Keratinocyte (primary cell): ENCODE measurements at regions not wholly inside any gene's neighbourhood (a gene's known extent, or its start where the extent isn't known, plus 50 kb on each side); places are given as distances from the start of the nearest gene placed in this dataset.

Experiments used
- DNase-seq: peaks from one replicate; pipeline ENCODE4 v3.0.0-alpha.2; 2011; ENCODE audit warnings: low read depth, missing footprints, low spot score
- FAIRE-seq: peaks from 2 replicates; lab custom pipeline; 2011; peaks lifted over from hg19 to GRCh38; lab: Jason Lieb, UNC
- H2AFZ ChIP-seq: 2 replicates; pipeline ENCODE4 v1.6.0; 2012; ENCODE audit warnings: low read length, control low read depth, inconsistent platforms; ENCODE audit not compliant: control insufficient read depth
- H3K27ac ChIP-seq: 2 replicates; pipeline ENCODE4 v1.5.1; 2011; ENCODE audit warnings: low read length; ENCODE audit not compliant: control insufficient read depth, insufficient read depth
- H3K27me3 ChIP-seq: 3 replicates; pipeline ENCODE4 v1.6.0; 2011; ENCODE audit warnings: low read length; ENCODE audit not compliant: control insufficient read depth, insufficient read depth; ENCODE audit errors: extremely low read depth
- H3K36me3 ChIP-seq, 2 experiments: 2 replicates in 1 of 2; 3 replicates in 1 of 2; pipeline ENCODE4 v1.5.1; 2011; ENCODE audit warnings: low read length in 2 of 2, mild to moderate bottlenecking in 1 of 2; ENCODE audit not compliant: control insufficient read depth in 2 of 2, insufficient read depth in 2 of 2; ENCODE audit errors: extremely low read depth in 1 of 2
- H3K4me1 ChIP-seq: 3 replicates; pipeline ENCODE4 v1.5.1; 2011; ENCODE audit warnings: low read length; ENCODE audit not compliant: control insufficient read depth, insufficient read depth; ENCODE audit errors: extremely low read depth
- H3K4me2 ChIP-seq: 3 replicates; pipeline ENCODE4 v1.6.0; 2011; ENCODE audit warnings: low read depth, low read length; ENCODE audit not compliant: control insufficient read depth, insufficient read depth; ENCODE audit errors: extremely low read depth
- H3K4me3 ChIP-seq, 3 experiments: fragments of 200-600 bp in 1 of 3; sonication (generic) in 1 of 3; 2 replicates in 2 of 3; 3 replicates in 1 of 3; pipeline ENCODE4 v1.5.1; 2011 to 2016; ENCODE audit warnings: low read length in 3 of 3, mild to moderate bottlenecking in 3 of 3, control low read depth in 2 of 3, inconsistent platforms in 1 of 3, low read depth in 1 of 3, mixed read lengths in 1 of 3, mixed run types in 1 of 3, moderate library complexity in 1 of 3; ENCODE audit not compliant: control insufficient read depth in 2 of 3, insufficient read depth in 2 of 3; ENCODE audit errors: extremely low read depth in 1 of 3
- H3K79me2 ChIP-seq: 2 replicates; pipeline ENCODE4 v1.6.0; 2012; ENCODE audit warnings: low read length; ENCODE audit not compliant: control insufficient read depth, insufficient read depth
- H3K9ac ChIP-seq: 3 replicates; pipeline ENCODE4 v1.6.0; 2011; ENCODE audit warnings: low read length; ENCODE audit not compliant: control insufficient read depth, insufficient read depth; ENCODE audit errors: extremely low read depth
- H3K9me1 ChIP-seq: 3 replicates; pipeline ENCODE4 v1.6.0; 2011; ENCODE audit warnings: low read length; ENCODE audit not compliant: control insufficient read depth, insufficient read depth; ENCODE audit errors: extremely low read depth
- H3K9me3 ChIP-seq: 2 replicates; pipeline ENCODE4 v1.5.1; 2012; ENCODE audit warnings: low read depth, low read length; ENCODE audit not compliant: control insufficient read depth
- H4K20me1 ChIP-seq: 3 replicates; pipeline ENCODE4 v1.6.0; 2011; ENCODE audit warnings: low read length; ENCODE audit not compliant: control insufficient read depth, insufficient read depth; ENCODE audit errors: extremely low read depth
- CTCF ChIP-seq, 3 experiments: IDR thresholded peaks in 1 of 3; conservative IDR thresholded peaks in 1 of 3; optimal IDR thresholded peaks in 1 of 3; 2 replicates in 2 of 3; 3 replicates in 1 of 3; pipeline versions ENCODE3 to v1.5.1; 2011; ENCODE audit warnings: low read length in 3 of 3, mild to moderate bottlenecking in 3 of 3, moderate library complexity in 2 of 3, control low read depth in 1 of 3, inconsistent platforms in 1 of 3; ENCODE audit not compliant: insufficient read depth in 2 of 3; ENCODE audit errors: extremely low read depth in 1 of 3
- EZH2 ChIP-seq: IDR thresholded peaks from one replicate; pipeline ENCODE4 v1.6.1; 2012; ENCODE audit warnings: inconsistent platforms, mild to moderate bottlenecking, low read length, moderate library complexity
- dilution Hi-C: fragments of 300-500 bp; cut with MboI; formaldehyde crosslinking; loops from one replicate; pipeline ENCODE4 v1.7.0; 2020; ENCODE audit warnings: low sequenced_read_pairs; ENCODE audit not compliant: extremely low pct_ligation_motif_present

- dilution Hi-C loops: no loop called here
- no peaks in the 10 kb centered on the region for H3K36me3 ChIP-seq
- DNase-seq (no peak), FAIRE-seq (no peak)
- no peak overlapping the region for H2AFZ ChIP-seq
- no peaks in the 10 kb centered on the region for H3K4me1 ChIP-seq
- H3K9ac ChIP-seq: no peak overlapping the region
- H3K27me3 ChIP-seq: peaks cover 3% of the 10 kb centered on the region
- H3K79me2 ChIP-seq: no peaks in the 10 kb centered on the region
- H4K20me1 ChIP-seq: no peaks in the 10 kb centered on the region
- no peaks in the 10 kb centered on the region for H3K9me1 ChIP-seq
- TF ChIP-seq CTCF (optimal IDR thresholded peaks at IDR 0.05 in 1 of 3, IDR thresholded peaks at IDR 0.05 in 1 of 3, conservative IDR thresholded peaks at IDR 0.05 in 1 of 3; ENCODE audit: extremely low read depth in 1 of 3, insufficient read depth in 2 of 3, low read length in 3 of 3) (no peak), EZH2 (no peak)
- no peak overlapping the region for H3K27ac ChIP-seq
- H3K9me3 ChIP-seq: no peaks in the 10 kb centered on the region
- H3K4me3 ChIP-seq: no peak overlapping the region
- H3K4me2 ChIP-seq: no peak overlapping the region
These were observed 411.0 kb upstream of the ZMIZ1 start for GRCh38 chr10:78657862-78658165.

- Histone ChIP-seq H2AFZ (no peak overlapping the region), H3K9me1 (no peaks in the 10 kb centered on the region), H3K9me3 (no peaks in the 10 kb centered on the region), H3K4me3 (no peak overlapping the region), H3K27ac (no peak overlapping the region), H3K79me2 (no peaks in the 10 kb centered on the region), H3K4me2 (no peak overlapping the region), H3K4me1 (no peaks in the 10 kb centered on the region), H4K20me1 (no peaks in the 10 kb centered on the region), H3K27me3 (peaks cover 7% of the 10 kb centered on the region), H3K36me3 (no peaks in the 10 kb centered on the region), H3K9ac (no peak overlapping the region)
- no peak for TF ChIP-seq CTCF (optimal IDR thresholded peaks at IDR 0.05 in 1 of 3, IDR thresholded peaks at IDR 0.05 in 1 of 3, conservative IDR thresholded peaks at IDR 0.05 in 1 of 3; ENCODE audit: extremely low read depth in 1 of 3, insufficient read depth in 2 of 3, low read length in 3 of 3)
- no peak for TF ChIP-seq EZH2
- no peak for FAIRE-seq
- dilution Hi-C loops: no loop called here
- no peak for DNase-seq
These were observed 409.8 kb upstream of the ZMIZ1 start for GRCh38 chr10:78658645-78659597.
